GM23338 (cell line): ENCODE measurements at regions not wholly inside any gene's neighbourhood (a gene's known extent, or its start where the extent isn't known, plus 50 kb on each side); places are given as distances from the start of the nearest gene placed in this dataset.
"Not testable (repeated sequence)": the region's sequence is repeated elsewhere in the genome, so short reads cannot be mapped to it uniquely, and the experiment has no call there.

Experiments used
- CREB1 ChIP-seq: fragments of 250-450 bp; sonication (Bioruptor Pico); IDR thresholded peaks from 2 replicates; pipeline ENCODE4 v1.5.0; 2020; ENCODE audit warnings: low read depth, mild to moderate bottlenecking, moderate library complexity
- CTCF ChIP-seq, 2 experiments: fragments of 200-600 bp in 1 of 2; sonication (generic) in 1 of 2; conservative IDR thresholded peaks; 2 replicates each; pipeline versions ENCODE4 v1.5.1 to v1.6.1; 2016 to 2017; ENCODE audit warnings: antibody characterized with exemption in 2 of 2, low read depth in 2 of 2, mild to moderate bottlenecking in 2 of 2, moderate library complexity in 1 of 2
- EZH2 ChIP-seq: fragments of 200-600 bp; sonication (generic); IDR thresholded peaks from one replicate; pipeline ENCODE4 v1.8.0; 2017; ENCODE audit warnings: antibody characterized with exemption, mild to moderate bottlenecking, low read depth; ENCODE audit not compliant: unreplicated experiment
- POLR2AphosphoS5 ChIP-seq: IDR thresholded peaks from 2 replicates; pipeline ENCODE4 v1.6.1; 2016; ENCODE audit warnings: antibody characterized with exemption, low read depth

- not testable (repeated sequence) for TF ChIP-seq CTCF (conservative IDR thresholded peaks at IDR 0.05; ENCODE audit: low read depth in 2 of 2); EZH2; POLR2AphosphoS5; CREB1 (CRISPR knock-in tag)
These were observed 178.7 kb upstream of the ROPN1B start for GRCh38 chr3:125790312-125790711.
